ENCODE measurements at regions not wholly inside any gene's neighbourhood (a gene's known extent, or its start where the extent isn't known, plus 50 kb on each side); places are given as distances from the start of the nearest gene placed in this dataset.

GRCh38 chr5:92494508-92494907, 1086.5 kb downstream of the NR2F1-AS1 start:
- TF ChIP-seq CTCF (IDR thresholded peaks at IDR 0.05) (no peak), POLR2A (IDR thresholded peaks at IDR 0.05) (no peak)

Measured in heart left ventricle (tissue), 13 donors.